Lung (tissue), 11 donors: ENCODE measurements at regions not wholly inside any gene's neighbourhood (a gene's known extent, or its start where the extent isn't known, plus 50 kb on each side); places are given as distances from the start of the nearest gene placed in this dataset.

ENCODE experiments used
- ATAC-seq: fragments of 200-7000 bp; cut with Tn5 transposase; one replicate; pipeline ENCODE4 v1.9.1; 2020; ENCODE audit warnings: moderate number of reproducible peaks; ENCODE audit not compliant: insufficient read depth, low FRiP score
- DNase-seq, 3 donors: peaks; one replicate each; pipeline ENCODE4 v3.0.0-alpha.2; 2013 to 2017
- H3K27ac ChIP-seq, 2 donors: one replicate each; pipeline ENCODE4 v1.5.1; 2013; ENCODE audit warnings: mild to moderate bottlenecking in 2 of 2, moderate library complexity in 2 of 2, control low read depth in 1 of 2, inconsistent platforms in 1 of 2, low read depth in 1 of 2, low read length in 1 of 2
- H3K27me3 ChIP-seq, 3 donors: one replicate each; pipeline ENCODE4 v1.5.1; 2013; ENCODE audit warnings: low read length in 2 of 3; ENCODE audit not compliant: control insufficient read depth in 3 of 3, insufficient read depth in 3 of 3
- H3K36me3 ChIP-seq, 4 donors: one replicate each; pipeline ENCODE4 v1.5.1; 2013; ENCODE audit warnings: low read length in 4 of 4, mild to moderate bottlenecking in 1 of 4, moderate library complexity in 1 of 4; ENCODE audit not compliant: control insufficient read depth in 4 of 4, insufficient read depth in 4 of 4
- H3K4me1 ChIP-seq, 5 donors: one replicate each; pipeline ENCODE4 v1.5.1; 2013; ENCODE audit warnings: low read length in 5 of 5, mild to moderate bottlenecking in 2 of 5, moderate library complexity in 1 of 5; ENCODE audit not compliant: control insufficient read depth in 5 of 5, insufficient read depth in 5 of 5
- H3K4me3 ChIP-seq: one replicate; pipeline ENCODE4 v1.5.1; 2013; ENCODE audit warnings: mild to moderate bottlenecking, control low read depth, moderate library complexity
- H3K9ac ChIP-seq, 2 donors: one replicate each; pipeline ENCODE4 v1.5.1; 2013; ENCODE audit warnings: low read length in 2 of 2, control low read depth in 1 of 2; ENCODE audit not compliant: insufficient read depth in 1 of 2
- H3K9me3 ChIP-seq, 4 donors: one replicate each; pipeline ENCODE4 v1.5.1; 2013; ENCODE audit warnings: low read length in 3 of 4, mild to moderate bottlenecking in 1 of 4, moderate library complexity in 1 of 4; ENCODE audit not compliant: control insufficient read depth in 4 of 4, insufficient read depth in 3 of 4
- CTCF ChIP-seq: IDR thresholded peaks from 2 replicates; pipeline ENCODE4 v1.5.1; 2012; ENCODE audit warnings: mild to moderate bottlenecking; ENCODE audit errors: control extremely low read depth, extremely low read depth
- WGBS, 2 donors: extraction: QIAGEN DNeasy Blood & Tissue Kit; methylation state at CpG; one replicate each; pipeline ENCODE4 v1.1.7; 2013; 5-methylcytosine and 5-hydroxymethylcytosine counted together
- donor health status: control.
- donor health status: control.
- donor health status: Bipolar disorder and iron deficiency.
- donor health status: healthy.
- donor health status: DM: yes; HTN: yes; CAD: no.

DNA sequence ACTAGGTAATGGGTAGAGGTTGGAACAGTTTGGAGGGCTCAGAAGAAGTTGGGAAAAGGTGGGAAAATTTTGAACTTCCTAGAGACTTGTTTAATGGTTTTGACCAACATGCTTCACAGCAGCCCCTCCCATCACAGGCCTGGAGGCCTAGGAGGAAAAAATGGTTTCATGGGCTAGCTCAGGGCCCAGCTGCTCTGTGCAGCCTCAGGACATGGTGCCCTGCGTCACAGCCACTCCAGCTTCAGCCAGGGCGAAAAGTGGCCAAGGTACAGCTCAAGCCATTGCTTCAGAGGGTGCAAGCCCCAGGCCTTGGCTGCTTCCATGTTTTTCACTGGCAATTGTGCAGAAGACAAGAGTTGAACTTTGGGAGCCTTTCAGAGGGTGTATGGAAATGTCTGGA lies 453.7 kb downstream of the LRRC70 start:
- Histone ChIP-seq H3K4me1 (no peaks in the 10 kb centered on the region), H3K9ac (no peak overlapping the region), H3K27ac (no peak overlapping the region), H3K36me3 (no peaks in the 10 kb centered on the region), H3K9me3 (peaks cover 2 to 9% (median 5%) of the 10 kb centered on the region in 4 donors), H3K27me3 (no peaks in the 10 kb centered on the region), H3K4me3 (no peak overlapping the region)
- ATAC-seq (no peak), DNase-seq (no peak)
- TF ChIP-seq CTCF = no peak
- 91% methylated on average over 2 of the region's 2 CpGs for WGBS, 2 donors

DNA sequence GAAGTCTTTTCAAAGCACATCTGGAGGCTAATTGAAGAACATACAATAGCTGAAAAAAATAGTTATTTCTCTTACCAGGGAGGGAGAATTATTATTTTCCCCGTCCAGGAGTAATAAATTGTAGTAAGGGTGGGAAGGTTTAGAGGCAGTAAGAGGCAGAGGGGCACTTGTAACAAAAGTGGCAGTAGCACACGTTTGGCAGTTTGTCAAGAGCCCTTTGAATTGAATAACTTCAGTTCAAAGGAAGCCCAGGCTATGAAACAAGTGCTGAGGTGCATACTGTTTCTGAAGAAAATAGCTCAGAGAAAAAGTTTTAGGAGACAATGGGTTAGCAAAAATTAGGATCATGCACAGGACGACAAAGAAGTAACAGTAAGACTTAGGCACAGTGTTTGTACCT lies 451.3 kb downstream of the LRRC70 start:
- no peaks in the 10 kb centered on the region for H3K4me1 ChIP-seq
- H3K27ac ChIP-seq = no peak overlapping the region
- H3K4me3 ChIP-seq = no peak overlapping the region
- no peak for TF ChIP-seq CTCF
- DNase-seq (peak; percentile 37 to 80 (median 43)), ATAC-seq (no peak)
- peaks cover 2 to 9% (median 5%) of the 10 kb centered on the region in 4 donors for H3K9me3 ChIP-seq
- no peak overlapping the region for H3K9ac ChIP-seq
- no peaks in the 10 kb centered on the region for H3K27me3 ChIP-seq
- H3K36me3 ChIP-seq = no peaks in the 10 kb centered on the region
- WGBS, 2 donors = 37 to 55% methylated on average over 3 of the region's 3 CpGs

DNA sequence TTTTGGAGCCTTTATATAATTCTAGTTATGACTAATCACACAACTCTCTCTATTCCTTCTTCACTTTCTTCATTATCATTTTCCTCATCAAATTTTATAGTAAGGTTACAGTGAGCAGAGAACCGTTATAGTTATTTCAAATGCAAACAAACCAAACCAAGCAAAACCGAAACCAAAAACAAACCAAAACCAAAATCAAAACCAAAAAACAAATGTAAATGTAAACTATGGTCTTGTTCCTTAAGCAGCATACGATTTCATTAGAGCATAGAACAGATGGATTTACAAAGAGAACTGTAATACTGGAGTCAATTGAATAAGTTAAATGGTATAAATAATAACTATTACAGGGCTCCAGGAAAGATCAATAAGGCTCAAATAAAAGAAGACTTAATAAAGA lies 447.1 kb downstream of the LRRC70 start:
- Histone ChIP-seq H3K9me3 (no peaks in the 10 kb centered on the region), H3K27ac (no peak overlapping the region), H3K36me3 (no peaks in the 10 kb centered on the region), H3K27me3 (no peaks in the 10 kb centered on the region), H3K4me3 (no peak overlapping the region), H3K9ac (no peak overlapping the region), H3K4me1 (no peaks in the 10 kb centered on the region)
- WGBS, 2 donors = 79 to 83% methylated on average over 3 of the region's 3 CpGs
- DNase-seq (no peak), ATAC-seq (no peak)
- TF ChIP-seq CTCF = no peak

DNA sequence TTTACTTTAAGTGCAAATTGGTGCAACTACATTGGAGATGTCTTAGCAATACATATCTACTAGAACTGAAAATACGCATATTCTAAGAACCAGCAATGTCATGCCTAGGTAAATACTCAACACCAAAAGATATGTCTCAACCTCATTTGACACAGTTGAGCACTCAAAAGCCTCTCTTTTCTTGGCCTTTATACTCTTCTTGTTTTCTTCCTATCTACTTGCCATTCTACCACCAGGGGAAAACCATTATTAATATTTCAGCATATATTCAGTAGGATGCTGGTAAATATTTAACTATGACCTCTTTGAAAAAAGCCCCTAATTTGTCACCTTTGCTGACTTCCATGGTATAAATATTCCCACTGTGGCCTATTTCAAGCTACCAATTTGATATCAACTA lies 443.8 kb downstream of the LRRC70 start:
- ATAC-seq (no peak), DNase-seq (no peak)
- 98 to 100% methylated on average over 1 of the region's 1 CpG for WGBS, 2 donors
- no peak overlapping the region for H3K4me3 ChIP-seq
- no peak for TF ChIP-seq CTCF
- H3K36me3 ChIP-seq = no peaks in the 10 kb centered on the region
- H3K4me1 ChIP-seq = no peaks in the 10 kb centered on the region
- H3K9ac ChIP-seq = no peak overlapping the region
- H3K27me3 ChIP-seq = no peaks in the 10 kb centered on the region
- H3K9me3 ChIP-seq = peaks cover 0 to 9% (median 0%) of the 10 kb centered on the region in 4 donors
- no peak overlapping the region for H3K27ac ChIP-seq
